ENCODE measurements at regions not wholly inside any gene's neighbourhood (a gene's known extent, or its start where the extent isn't known, plus 50 kb on each side); places are given as distances from the start of the nearest gene placed in this dataset.

- no peak for TF ChIP-seq CTCF (conservative IDR thresholded peaks at IDR 0.05; ENCODE audit: control insufficient read depth, insufficient read depth, low read depth, low read length)
- H3K4me3 ChIP-seq (ENCODE audit: control insufficient read depth, low read depth, low read length), result no peak overlapping the region
- DNase-seq (ENCODE audit: low read depth), result no peak
These were observed 1063.3 kb upstream of the WWC1 start for GRCh38 chr5:167228134-167228533.

GRCh38 chr5:167229751-167230150, 1061.7 kb upstream of the WWC1 start:
- H3K4me3 ChIP-seq (ENCODE audit: control insufficient read depth, low read depth, low read length), result no peak overlapping the region
- DNase-seq (ENCODE audit: low read depth), result no peak
- no peak for TF ChIP-seq CTCF (conservative IDR thresholded peaks at IDR 0.05; ENCODE audit: control insufficient read depth, insufficient read depth, low read depth, low read length)

- H3K4me3 ChIP-seq (ENCODE audit: control insufficient read depth, low read depth, low read length), result no peak overlapping the region
- DNase-seq (ENCODE audit: low read depth), result no peak
- TF ChIP-seq CTCF (conservative IDR thresholded peaks at IDR 0.05; ENCODE audit: control insufficient read depth, insufficient read depth, low read depth, low read length), result no peak
These were observed 1061.0 kb upstream of the WWC1 start for GRCh38 chr5:167230414-167230813.

GRCh38 chr5:167232675-167233311, 1058.7 kb upstream of the WWC1 start:
- H3K4me3 ChIP-seq (ENCODE audit: control insufficient read depth, low read depth, low read length), result no peak overlapping the region
- peak; percentile 40 for DNase-seq (ENCODE audit: low read depth)
- no peak for TF ChIP-seq CTCF (conservative IDR thresholded peaks at IDR 0.05; ENCODE audit: control insufficient read depth, insufficient read depth, low read depth, low read length)

- peak; percentile 10 for DNase-seq (ENCODE audit: low read depth)
- no peak overlapping the region for H3K4me3 ChIP-seq (ENCODE audit: control insufficient read depth, low read depth, low read length)
- TF ChIP-seq CTCF (conservative IDR thresholded peaks at IDR 0.05; ENCODE audit: control insufficient read depth, insufficient read depth, low read depth, low read length), result no peak
These were observed 1057.8 kb upstream of the WWC1 start for GRCh38 chr5:167233507-167234220.

GRCh38 chr5:167241436-167242067, 1049.9 kb upstream of the WWC1 start:
- DNase-seq (ENCODE audit: low read depth), result no peak
- TF ChIP-seq CTCF (conservative IDR thresholded peaks at IDR 0.05; ENCODE audit: control insufficient read depth, insufficient read depth, low read depth, low read length), result no peak
- no peak overlapping the region for H3K4me3 ChIP-seq (ENCODE audit: control insufficient read depth, low read depth, low read length)
